ENCODE measurements at regions not wholly inside any gene's neighbourhood (a gene's known extent, or its start where the extent isn't known, plus 50 kb on each side); places are given as distances from the start of the nearest gene placed in this dataset.
A peak's percentile ranks its signal among the peaks of the same experiment; 100 is the strongest.

DNA sequence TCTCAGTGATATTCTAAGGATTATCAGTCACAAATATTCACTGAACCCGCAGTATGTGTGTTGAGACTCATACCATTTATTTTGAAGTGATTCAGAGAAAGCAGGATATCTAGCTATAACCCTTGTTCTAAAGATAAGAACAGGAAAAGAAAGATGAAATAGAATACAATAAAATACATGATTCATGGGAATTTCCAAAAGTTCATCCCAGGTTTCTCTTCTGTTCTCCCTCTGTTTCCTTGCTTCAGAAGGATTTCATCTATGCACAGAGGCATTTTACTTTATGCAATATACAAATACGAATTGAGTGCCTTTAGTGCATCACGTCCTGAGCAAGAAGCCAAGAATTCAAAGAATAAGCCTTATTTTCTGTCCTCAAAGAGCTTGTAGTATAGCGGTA is 274.4 kb upstream of the GPC6 start:
- TF ChIP-seq, protein P1, sequence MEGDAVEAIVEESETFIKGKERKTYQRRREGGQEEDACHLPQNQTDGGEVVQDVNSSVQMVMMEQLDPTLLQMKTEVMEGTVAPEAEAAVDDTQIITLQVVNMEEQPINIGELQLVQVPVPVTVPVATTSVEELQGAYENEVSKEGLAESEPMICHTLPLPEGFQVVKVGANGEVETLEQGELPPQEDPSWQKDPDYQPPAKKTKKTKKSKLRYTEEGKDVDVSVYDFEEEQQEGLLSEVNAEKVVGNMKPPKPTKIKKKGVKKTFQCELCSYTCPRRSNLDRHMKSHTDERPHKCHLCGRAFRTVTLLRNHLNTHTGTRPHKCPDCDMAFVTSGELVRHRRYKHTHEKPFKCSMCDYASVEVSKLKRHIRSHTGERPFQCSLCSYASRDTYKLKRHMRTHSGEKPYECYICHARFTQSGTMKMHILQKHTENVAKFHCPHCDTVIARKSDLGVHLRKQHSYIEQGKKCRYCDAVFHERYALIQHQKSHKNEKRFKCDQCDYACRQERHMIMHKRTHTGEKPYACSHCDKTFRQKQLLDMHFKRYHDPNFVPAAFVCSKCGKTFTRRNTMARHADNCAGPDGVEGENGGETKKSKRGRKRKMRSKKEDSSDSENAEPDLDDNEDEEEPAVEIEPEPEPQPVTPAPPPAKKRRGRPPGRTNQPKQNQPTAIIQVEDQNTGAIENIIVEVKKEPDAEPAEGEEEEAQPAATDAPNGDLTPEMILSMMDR (IDR thresholded peaks at IDR 0.05), result no peak
- no peak for TF ChIP-seq POLR2A (IDR thresholded peaks at IDR 0.05)
- no peaks in the 10 kb centered on the region for H3K36me3 ChIP-seq (replicated peaks in 1 of 2; ENCODE audit: insufficient read depth in 1 of 2, low read depth in 2 of 2)
- 64 to 68% methylated on average over 4 of the region's 4 CpGs for WGBS, 2 donors
- H3K4me1 ChIP-seq, result no peaks in the 10 kb centered on the region
- DNase-seq (no peak), ATAC-seq (no peak)
- no peaks in the 10 kb centered on the region for H3K27me3 ChIP-seq
- intact Hi-C loops (cut with DNase I), result no loop called here
- H3K27ac ChIP-seq, result no peak overlapping the region
- no peak overlapping the region for H3K4me3 ChIP-seq
- no peaks in the 10 kb centered on the region for H3K9me3 ChIP-seq

DNA sequence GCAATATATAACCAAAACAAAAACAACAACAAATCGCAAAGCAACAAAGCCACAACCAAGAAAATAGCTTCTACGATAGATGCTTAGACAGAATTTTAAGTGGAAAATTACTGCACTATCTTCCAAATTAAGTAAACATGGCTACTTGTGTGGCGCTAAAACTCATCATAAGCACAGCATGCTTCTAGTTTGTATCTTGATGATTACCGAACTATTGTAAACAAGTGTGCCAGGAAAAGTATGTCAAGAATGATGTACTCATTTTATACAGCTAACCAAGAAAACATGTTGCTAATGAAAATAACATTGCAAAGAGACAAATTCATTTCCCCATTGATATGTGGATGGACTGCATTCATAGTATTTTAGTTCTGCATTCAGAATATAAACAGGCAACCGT is 271.9 kb upstream of the GPC6 start:
- TF ChIP-seq, protein P1 (IDR thresholded peaks at IDR 0.05), result no peak
- TF ChIP-seq POLR2A (IDR thresholded peaks at IDR 0.05), result no peak
- no peaks in the 10 kb centered on the region for H3K36me3 ChIP-seq (replicated peaks in 1 of 2; ENCODE audit: insufficient read depth in 1 of 2, low read depth in 2 of 2)
- 73 to 86% methylated on average over 5 of the region's 5 CpGs for WGBS, 2 donors
- no peaks in the 10 kb centered on the region for H3K9me3 ChIP-seq
- ATAC-seq (no peak), DNase-seq (no peak)
- intact Hi-C loops (cut with DNase I), result no loop called here
- no peak overlapping the region for H3K4me3 ChIP-seq
- no peaks in the 10 kb centered on the region for H3K4me1 ChIP-seq
- no peaks in the 10 kb centered on the region for H3K27me3 ChIP-seq
- H3K27ac ChIP-seq, result no peak overlapping the region

DNA sequence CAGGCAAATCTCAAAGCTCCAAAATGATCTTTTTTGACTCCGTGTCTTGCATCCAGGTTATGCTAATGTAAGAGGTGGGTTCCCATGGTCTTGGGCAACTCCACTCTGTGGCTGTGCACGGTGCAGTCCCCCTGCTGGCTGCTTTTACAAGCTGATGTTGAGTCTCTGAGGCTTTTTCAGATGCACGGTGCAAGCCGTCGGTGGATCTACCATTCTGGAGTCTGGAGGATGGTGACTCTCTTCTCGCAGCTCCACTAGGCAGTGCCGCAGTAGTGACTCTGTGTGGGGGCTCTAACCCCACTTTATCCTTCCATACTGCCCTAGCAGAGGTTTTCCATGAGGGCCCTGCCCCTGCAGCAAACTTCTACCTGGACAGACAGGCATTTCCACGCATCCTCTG is 266.8 kb upstream of the GPC6 start:
- 82 to 84% methylated on average over 4 to 8 of the region's 8 CpGs for WGBS, 2 donors
- Histone ChIP-seq H3K4me3 (no peak overlapping the region), H3K36me3 (replicated peaks in 1 of 2; ENCODE audit: insufficient read depth in 1 of 2, low read depth in 2 of 2) (no peaks in the 10 kb centered on the region), H3K27me3 (no peaks in the 10 kb centered on the region), H3K27ac (no peak overlapping the region), H3K9me3 (no peaks in the 10 kb centered on the region), H3K4me1 (no peaks in the 10 kb centered on the region)
- DNase-seq (no peak), ATAC-seq (no peak)
- intact Hi-C loops (cut with DNase I), result no loop called here
- no peak for TF ChIP-seq POLR2A (IDR thresholded peaks at IDR 0.05)
- TF ChIP-seq, protein P1 (IDR thresholded peaks at IDR 0.05), result no peak

DNA sequence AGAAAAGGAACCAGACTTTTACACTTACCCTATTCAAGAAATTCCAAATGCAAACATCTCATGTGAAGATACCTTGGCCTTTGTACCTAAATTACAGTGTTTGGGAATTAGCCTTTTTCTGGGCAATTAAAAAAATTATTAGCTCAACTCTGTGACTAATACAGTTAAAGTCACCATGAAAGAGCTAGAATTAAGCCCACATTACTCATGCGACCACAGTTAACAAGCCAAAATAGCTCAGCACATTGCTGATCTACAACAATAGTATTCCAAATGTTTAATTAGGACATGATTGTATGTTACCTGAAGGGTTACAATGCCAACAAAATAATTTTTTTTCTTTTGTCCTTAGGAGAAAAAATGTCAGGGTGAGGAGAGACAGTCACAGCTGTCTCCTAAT is 263.6 kb upstream of the GPC6 start:
- no peak overlapping the region for H3K27ac ChIP-seq
- DNase-seq (no peak), ATAC-seq (no peak)
- H3K36me3 ChIP-seq (replicated peaks in 1 of 2; ENCODE audit: insufficient read depth in 1 of 2, low read depth in 2 of 2), result no peaks in the 10 kb centered on the region
- H3K9me3 ChIP-seq, result no peaks in the 10 kb centered on the region
- no peak for TF ChIP-seq POLR2A (IDR thresholded peaks at IDR 0.05)
- TF ChIP-seq, protein P1 (IDR thresholded peaks at IDR 0.05), result no peak
- H3K4me1 ChIP-seq, result peaks cover 16% of the 10 kb centered on the region
- intact Hi-C loops (cut with DNase I), result no loop called here
- H3K27me3 ChIP-seq, result no peaks in the 10 kb centered on the region
- WGBS, 2 donors, result 87 to 100% methylated on average over 1 of the region's 1 CpG
- H3K4me3 ChIP-seq, result no peak overlapping the region

DNA sequence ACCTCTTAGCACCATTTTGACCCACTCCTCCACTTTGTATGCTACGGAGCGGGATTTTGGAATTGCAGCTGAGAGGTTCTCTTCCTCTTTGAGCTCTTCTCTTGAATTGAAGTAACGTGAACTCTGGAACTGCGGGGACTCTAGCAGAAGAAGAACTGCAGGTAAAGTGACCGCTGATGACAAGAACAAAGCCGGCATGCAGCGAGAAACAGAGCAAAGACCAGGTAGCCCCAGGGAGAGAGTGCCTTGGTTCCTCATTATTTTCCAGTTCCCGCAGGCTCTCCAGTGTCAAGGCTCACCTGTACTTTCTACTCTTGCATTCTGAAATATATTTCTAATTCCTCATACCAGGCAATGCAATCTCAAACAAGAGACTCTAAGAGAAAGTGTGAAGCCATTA is 260.3 kb upstream of the GPC6 start:
- H3K27me3 ChIP-seq, result no peaks in the 10 kb centered on the region
- no peaks in the 10 kb centered on the region for H3K36me3 ChIP-seq (replicated peaks in 1 of 2; ENCODE audit: insufficient read depth in 1 of 2, low read depth in 2 of 2)
- H3K4me3 ChIP-seq, result no peak overlapping the region
- no peak for TF ChIP-seq POLR2A (IDR thresholded peaks at IDR 0.05)
- TF ChIP-seq, protein P1 (IDR thresholded peaks at IDR 0.05), result no peak
- no peaks in the 10 kb centered on the region for H3K9me3 ChIP-seq
- H3K4me1 ChIP-seq, result peaks cover 16% of the 10 kb centered on the region
- DNase-seq (no peak), ATAC-seq (no peak)
- peak overlapping the region in 1 of 4 donors; percentile 25 for H3K27ac ChIP-seq
- 86 to 88% methylated on average over 8 of the region's 8 CpGs for WGBS, 2 donors
- intact Hi-C loops (cut with DNase I), result no loop called here

Data from body of pancreas (tissue), 4 donors.